ENCODE measurements at regions not wholly inside any gene's neighbourhood (a gene's known extent, or its start where the extent isn't known, plus 50 kb on each side); places are given as distances from the start of the nearest gene placed in this dataset.

DNA sequence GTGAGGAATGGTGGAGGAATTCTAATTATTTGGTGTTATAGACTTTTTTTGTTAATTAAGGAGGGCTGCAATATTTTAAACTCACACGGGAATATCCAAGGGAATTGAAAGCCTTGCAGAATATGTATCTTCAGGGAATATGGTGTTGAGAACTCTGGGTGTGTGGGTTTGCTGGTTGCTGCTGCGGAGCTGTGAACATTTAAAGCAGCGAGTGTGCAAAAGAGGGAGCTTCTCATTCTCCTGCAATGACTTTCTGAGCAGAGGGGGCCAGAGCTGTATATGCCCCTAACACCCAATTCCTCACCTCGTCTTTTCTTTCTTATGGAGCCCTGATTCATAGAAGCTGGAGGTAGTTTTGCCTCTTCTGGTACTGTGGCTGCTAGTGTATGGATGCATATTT is 217.7 kb downstream of the HIPK3 start:
- Histone ChIP-seq H3K4me3 (ENCODE audit: low read length) (no peak overlapping the region), H4K20me1 (ENCODE audit: low read length) (0 out of 2 replicates have a peak, but pooled peaks cover 4% of the 10 kb centered on the region), H3K4me2 (ENCODE audit: low read length) (no peak overlapping the region), H3K27ac (ENCODE audit: low read length) (no peak overlapping the region), H3F3A (ENCODE audit: low read length, unreplicated experiment) (no peaks in the 10 kb centered on the region), H3K79me2 (ENCODE audit: low read length) (no peaks in the 10 kb centered on the region), H3K9me3 (ENCODE audit: low read length) (no peaks in the 10 kb centered on the region), H3K36me3 (ENCODE audit: low read depth, low read length) (no peaks in the 10 kb centered on the region), H3K27me3 (ENCODE audit: low read length) (no peaks in the 10 kb centered on the region), H3K9me2 (replicated peaks; ENCODE audit: low read length) (no peaks in the 10 kb centered on the region), H2AFZ (ENCODE audit: low read length) (no peak overlapping the region), H3K4me1 (ENCODE audit: insufficient read depth, low read length) (peaks cover 16% of the 10 kb centered on the region), H3K9ac (ENCODE audit: low read length) (no peak overlapping the region)
- CTCF ChIA-PET = no interaction called here
- POLR2A ChIA-PET (ENCODE audit: unreplicated experiment) = no interaction called here
- TF ChIP-seq, protein P1, sequence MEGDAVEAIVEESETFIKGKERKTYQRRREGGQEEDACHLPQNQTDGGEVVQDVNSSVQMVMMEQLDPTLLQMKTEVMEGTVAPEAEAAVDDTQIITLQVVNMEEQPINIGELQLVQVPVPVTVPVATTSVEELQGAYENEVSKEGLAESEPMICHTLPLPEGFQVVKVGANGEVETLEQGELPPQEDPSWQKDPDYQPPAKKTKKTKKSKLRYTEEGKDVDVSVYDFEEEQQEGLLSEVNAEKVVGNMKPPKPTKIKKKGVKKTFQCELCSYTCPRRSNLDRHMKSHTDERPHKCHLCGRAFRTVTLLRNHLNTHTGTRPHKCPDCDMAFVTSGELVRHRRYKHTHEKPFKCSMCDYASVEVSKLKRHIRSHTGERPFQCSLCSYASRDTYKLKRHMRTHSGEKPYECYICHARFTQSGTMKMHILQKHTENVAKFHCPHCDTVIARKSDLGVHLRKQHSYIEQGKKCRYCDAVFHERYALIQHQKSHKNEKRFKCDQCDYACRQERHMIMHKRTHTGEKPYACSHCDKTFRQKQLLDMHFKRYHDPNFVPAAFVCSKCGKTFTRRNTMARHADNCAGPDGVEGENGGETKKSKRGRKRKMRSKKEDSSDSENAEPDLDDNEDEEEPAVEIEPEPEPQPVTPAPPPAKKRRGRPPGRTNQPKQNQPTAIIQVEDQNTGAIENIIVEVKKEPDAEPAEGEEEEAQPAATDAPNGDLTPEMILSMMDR (conservative IDR thresholded peaks at IDR 0.05; ENCODE audit: low read depth, low read length) = no peak
- no peak for TF ChIP-seq EZH2 (IDR thresholded peaks at IDR 0.05; ENCODE audit: low read length, unreplicated experiment)
- no peak for TF ChIP-seq EZH2phosphoT487 (IDR thresholded peaks at IDR 0.05; ENCODE audit: borderline replicate concordance, low read length)
- no peak for ATAC-seq
- intact Hi-C loops (cut with micrococcal nuclease) = no loop called here
- no peak for DNase-seq
- no TSS peak for BruUV-seq (replicated peaks)

DNA sequence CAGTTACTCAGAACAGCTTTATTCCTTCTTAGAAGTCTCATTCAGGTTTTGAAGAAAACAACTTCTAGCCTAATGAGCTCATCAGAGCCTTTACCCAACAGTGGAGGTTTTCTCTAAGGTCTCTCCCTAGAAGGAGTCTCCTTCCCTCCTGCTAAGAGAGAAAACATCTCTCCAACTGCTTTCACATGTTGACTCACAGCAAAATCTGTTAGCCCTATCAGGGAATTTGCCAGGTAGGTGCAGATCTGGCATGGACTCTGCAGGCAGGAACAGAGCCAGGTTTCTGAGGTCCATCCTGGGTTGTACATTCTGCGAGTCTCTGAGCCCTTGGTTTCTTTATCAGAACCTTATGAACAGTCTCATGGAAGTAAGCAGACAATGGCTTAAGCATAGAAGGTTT is 214.4 kb downstream of the HIPK3 start:
- DNase-seq = no peak
- H3K27ac ChIP-seq (ENCODE audit: low read length) = no peak overlapping the region

DNA sequence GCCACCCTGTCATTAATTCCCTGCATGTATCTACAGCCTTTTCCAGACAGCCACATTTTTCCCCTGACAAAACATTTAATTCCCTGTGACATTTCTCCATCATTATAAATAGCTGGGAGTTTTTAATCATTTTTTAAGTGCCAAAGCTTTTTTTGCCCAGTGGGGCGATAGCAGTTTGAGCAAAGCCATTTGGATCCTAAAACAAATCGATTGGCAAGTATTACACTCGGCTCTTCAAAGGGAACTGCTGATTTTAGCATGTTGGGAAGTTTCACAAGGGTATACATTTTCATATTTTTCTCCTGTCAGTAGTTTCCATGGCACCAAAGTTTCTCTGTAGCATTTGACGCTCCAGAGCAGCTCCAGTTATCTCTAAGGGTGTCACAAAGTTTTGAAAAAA is 210.8 kb downstream of the HIPK3 start:
- TF ChIP-seq, protein P1 (conservative IDR thresholded peaks at IDR 0.05; ENCODE audit: low read depth, low read length) = no peak
- no peak for TF ChIP-seq EZH2phosphoT487 (IDR thresholded peaks at IDR 0.05; ENCODE audit: borderline replicate concordance, low read length)
- no peak for TF ChIP-seq EZH2 (IDR thresholded peaks at IDR 0.05; ENCODE audit: low read length, unreplicated experiment)
- no peak for ATAC-seq
- no peak overlapping the region for H3K4me3 ChIP-seq (ENCODE audit: low read length)
- H2AFZ ChIP-seq (ENCODE audit: low read length) = no peak overlapping the region
- H3K79me2 ChIP-seq (ENCODE audit: low read length) = no peaks in the 10 kb centered on the region
- H3K9ac ChIP-seq (ENCODE audit: low read length) = no peak overlapping the region
- no peak overlapping the region for H3K4me2 ChIP-seq (ENCODE audit: low read length)
- ChIA-PET CTCF (no interaction called here), POLR2A (ENCODE audit: unreplicated experiment) (no interaction called here)
- no peaks in the 10 kb centered on the region for H4K20me1 ChIP-seq (ENCODE audit: low read length)
- intact Hi-C loops (cut with micrococcal nuclease) = no loop called here
- H3K9me2 ChIP-seq (replicated peaks; ENCODE audit: low read length) = no peaks in the 10 kb centered on the region
- DNase-seq = no peak
- H3K36me3 ChIP-seq (ENCODE audit: low read depth, low read length) = no peaks in the 10 kb centered on the region
- no TSS peak for BruUV-seq (replicated peaks)
- H3K9me3 ChIP-seq (ENCODE audit: low read length) = no peaks in the 10 kb centered on the region
- H3F3A ChIP-seq (ENCODE audit: low read length, unreplicated experiment) = no peaks in the 10 kb centered on the region
- H3K27me3 ChIP-seq (ENCODE audit: low read length) = no peaks in the 10 kb centered on the region
- no peak overlapping the region for H3K27ac ChIP-seq (ENCODE audit: low read length)
- H3K4me1 ChIP-seq (ENCODE audit: insufficient read depth, low read length) = no peaks in the 10 kb centered on the region

More for the DNA sequence above, 214.4 kb downstream of the HIPK3 start:
- Histone ChIP-seq H4K20me1 (ENCODE audit: low read length) (0 out of 2 replicates have a peak, but pooled peaks cover 1% of the 10 kb centered on the region), H3K4me1 (ENCODE audit: insufficient read depth, low read length) (peaks cover 4% of the 10 kb centered on the region; the same call in 1 of the 2 replicates), H3K9me2 (replicated peaks; ENCODE audit: low read length) (no peaks in the 10 kb centered on the region), H3F3A (ENCODE audit: low read length, unreplicated experiment) (no peaks in the 10 kb centered on the region), H3K36me3 (ENCODE audit: low read depth, low read length) (no peaks in the 10 kb centered on the region), H3K79me2 (ENCODE audit: low read length) (no peaks in the 10 kb centered on the region), H3K4me2 (ENCODE audit: low read length) (no peak overlapping the region), H3K9me3 (ENCODE audit: low read length) (no peaks in the 10 kb centered on the region), H3K4me3 (ENCODE audit: low read length) (no peak overlapping the region), H2AFZ (ENCODE audit: low read length) (no peak overlapping the region), H3K9ac (ENCODE audit: low read length) (no peak overlapping the region), H3K27me3 (ENCODE audit: low read length) (no peaks in the 10 kb centered on the region)
- ChIA-PET CTCF (no interaction called here), POLR2A (ENCODE audit: unreplicated experiment) (no interaction called here)
- no peak for ATAC-seq
- intact Hi-C loops (cut with micrococcal nuclease) = no loop called here
- TF ChIP-seq EZH2 (IDR thresholded peaks at IDR 0.05; ENCODE audit: low read length, unreplicated experiment) = no peak
- TF ChIP-seq EZH2phosphoT487 (IDR thresholded peaks at IDR 0.05; ENCODE audit: borderline replicate concordance, low read length) = no peak
- TF ChIP-seq, protein P1 (conservative IDR thresholded peaks at IDR 0.05; ENCODE audit: low read depth, low read length) = no peak
- BruUV-seq (replicated peaks) = no TSS peak

Measured in PC-3 (cell line).